CD14-positive monocyte (primary cell): ENCODE measurements at regions not wholly inside any gene's neighbourhood (a gene's known extent, or its start where the extent isn't known, plus 50 kb on each side); places are given as distances from the start of the nearest gene placed in this dataset.

Experiments used
- DNase-seq, 3 donors: peaks; one replicate each; pipeline ENCODE4 v3.0.0-alpha.2; 2011 to 2022
- H2AFZ ChIP-seq: 2 replicates; pipeline ENCODE4 v1.6.0; 2012; ENCODE audit warnings: mild to moderate bottlenecking, low read depth, low read length, inconsistent platforms; ENCODE audit not compliant: insufficient read depth, poor library complexity, severe bottlenecking
- H3K27ac ChIP-seq, 2 donors: 1 replicate in 1 of 2; 2 replicates in 1 of 2; pipeline ENCODE4 v1.5.1; 2012 to 2013; ENCODE audit warnings: low read length in 2 of 2, control low read depth in 1 of 2, inconsistent platforms in 1 of 2, low read depth in 1 of 2, mild to moderate bottlenecking in 1 of 2
- H3K27me3 ChIP-seq, 2 donors: one replicate each; pipeline versions ENCODE4 v1.6.0 to v1.6.1; 2011 to 2013; ENCODE audit warnings: low read length in 2 of 2; ENCODE audit not compliant: control insufficient read depth in 2 of 2, insufficient read depth in 2 of 2
- H3K36me3 ChIP-seq, 2 donors: replicated peaks in 1 of 2; 1 replicate in 1 of 2; 2 replicates in 1 of 2; pipeline versions ENCODE4 v1.5.1 to v1.6.1; 2012 to 2013; ENCODE audit warnings: low read length in 2 of 2, control low read depth in 1 of 2, inconsistent platforms in 1 of 2, mild to moderate bottlenecking in 1 of 2; ENCODE audit not compliant: insufficient read depth in 2 of 2, control insufficient read depth in 1 of 2
- H3K4me1 ChIP-seq, 2 donors: 1 replicate in 1 of 2; 2 replicates in 1 of 2; pipeline versions ENCODE4 v1.5.1 to v1.6.1; 2012 to 2013; ENCODE audit warnings: low read length in 2 of 2, control low read depth in 1 of 2, inconsistent platforms in 1 of 2, mild to moderate bottlenecking in 1 of 2, moderate library complexity in 1 of 2; ENCODE audit not compliant: insufficient read depth in 2 of 2, control insufficient read depth in 1 of 2
- H3K4me2 ChIP-seq: replicated peaks from 2 replicates; pipeline ENCODE3; 2012; ENCODE audit warnings: low read length, moderate library complexity, mild to moderate bottlenecking; ENCODE audit not compliant: poor library complexity, severe bottlenecking; ENCODE audit errors: extremely low read depth
- H3K4me3 ChIP-seq, 3 experiments: fragments of 200-600 bp in 1 of 3; sonication (generic) in 1 of 3; replicated peaks in 1 of 3; 1 replicate in 2 of 3; 2 replicates in 1 of 3; pipeline ENCODE4 v1.5.1; 2011 to 2013; ENCODE audit warnings: low read length in 3 of 3, mild to moderate bottlenecking in 3 of 3, control low read depth in 2 of 3, low read depth in 2 of 3, inconsistent platforms in 1 of 3, moderate library complexity in 1 of 3
- H3K79me2 ChIP-seq: 2 replicates; pipeline ENCODE4 v1.6.0; 2012; ENCODE audit warnings: mild to moderate bottlenecking, control low read depth, inconsistent platforms, low read length, moderate library complexity; ENCODE audit not compliant: insufficient read depth
- H3K9ac ChIP-seq: 2 replicates; pipeline ENCODE4 v1.6.0; 2017; ENCODE audit warnings: low read length, mild to moderate bottlenecking; ENCODE audit not compliant: insufficient read depth, poor library complexity, severe bottlenecking
- H3K9me3 ChIP-seq, 2 donors: replicated peaks in 1 of 2; 1 replicate in 1 of 2; 2 replicates in 1 of 2; pipeline versions ENCODE4 v1.5.1 to v1.6.1; 2012 to 2013; ENCODE audit warnings: low read length in 2 of 2, control low read depth in 1 of 2; ENCODE audit not compliant: control insufficient read depth in 1 of 2, insufficient read depth in 1 of 2
- H4K20me1 ChIP-seq: 2 replicates; pipeline ENCODE4 v1.6.0; 2012; ENCODE audit warnings: mild to moderate bottlenecking, low read length, control low read depth, moderate library complexity; ENCODE audit not compliant: insufficient read depth
- H3K27ac Mint-ChIP-seq, 7 donors: one replicate each; pipeline ENCODE4 v1.8.0; 2020; ENCODE audit warnings: mild to moderate bottlenecking in 7 of 7, mixed read lengths in 7 of 7, moderate library complexity in 6 of 7, inconsistent platforms in 2 of 7
- H3K27me3 Mint-ChIP-seq, 3 donors: one replicate each; pipeline ENCODE4 v1.8.0; 2021 to 2022; ENCODE audit warnings: low read depth in 3 of 3, mild to moderate bottlenecking in 3 of 3, mixed read lengths in 3 of 3, moderate library complexity in 3 of 3, inconsistent platforms in 1 of 3
- H3K36me3 Mint-ChIP-seq, 2 donors: one replicate each; pipeline ENCODE4 v1.8.0; 2020; ENCODE audit warnings: mixed read lengths in 2 of 2, inconsistent platforms in 1 of 2, mild to moderate bottlenecking in 1 of 2
- H3K4me1 Mint-ChIP-seq: one replicate; pipeline ENCODE4 v1.8.0; 2020; ENCODE audit warnings: mild to moderate bottlenecking, mixed read lengths
- H3K4me3 Mint-ChIP-seq, 2 donors: one replicate each; pipeline ENCODE4 v1.8.0; 2020; ENCODE audit warnings: mild to moderate bottlenecking in 2 of 2, mixed read lengths in 2 of 2, moderate library complexity in 1 of 2
- H3K9me3 Mint-ChIP-seq, 7 donors: one replicate each; pipeline ENCODE4 v1.8.0; 2020 to 2022; ENCODE audit warnings: mixed read lengths in 7 of 7, mild to moderate bottlenecking in 6 of 7, moderate library complexity in 6 of 7, inconsistent platforms in 2 of 7
- CTCF ChIP-seq: fragments of 200-600 bp; IDR thresholded peaks from one replicate; pipeline ENCODE4 v1.8.0; 2022; ENCODE audit warnings: antibody characterized with exemption, mild to moderate bottlenecking
- WGBS: methylation state at CpG from one replicate; pipeline ENCODE4 v1.1.5; 2013; ENCODE audit warnings: missing lambda C conversion rate; ENCODE audit not compliant: insufficient coverage; 5-methylcytosine and 5-hydroxymethylcytosine counted together
- intact Hi-C, 2 donors: fragments of 100-400 bp; cut with micrococcal nuclease; formaldehyde crosslinking; loops; one replicate each; pipeline versions ENCODE4 v1.15.0 to v1.15.1; 2023

DNA sequence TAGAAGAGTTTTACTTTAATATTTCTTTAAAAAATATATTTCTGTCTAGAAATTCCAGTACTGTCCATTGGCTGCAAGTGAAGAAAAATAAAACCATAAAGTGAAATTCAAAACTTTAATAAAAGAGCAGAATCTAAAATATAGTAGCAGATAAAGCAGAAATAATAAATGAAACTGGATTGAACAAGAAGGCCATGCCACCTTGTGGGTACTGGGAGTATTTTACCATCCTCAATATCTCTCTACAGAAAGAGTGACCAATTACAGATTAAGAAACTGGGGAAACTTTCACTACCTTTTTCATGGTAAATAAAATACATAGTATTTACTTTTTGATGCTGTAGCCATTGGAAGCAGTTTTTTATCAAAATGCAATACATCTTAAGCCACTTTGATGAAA is 220.5 kb downstream of the BCAT1 start:
- TF ChIP-seq CTCF, result peak; percentile 86
- intact Hi-C loops, result loop anchor here in 1 of 2 donors (10.0 kb wide), 1 partner anchor 164 kb away; no protein-coding TSS in a partner anchor
- Histone ChIP-seq H3K36me3 (no peaks in the 10 kb centered on the region), H3K27me3 (no peaks in the 10 kb centered on the region), H3K27ac (no peak overlapping the region), H3K79me2 (no peaks in the 10 kb centered on the region), H3K4me3 (no peak overlapping the region), H4K20me1 (no peaks in the 10 kb centered on the region), H2AFZ (no peak overlapping the region), H3K4me1 (no peaks in the 10 kb centered on the region), H3K9ac (no peak overlapping the region), H3K4me2 (no peak overlapping the region), H3K9me3 (no peaks in the 10 kb centered on the region)
- Mint-ChIP-seq H3K27me3 (peaks cover 0 to 3% (median 2%) of the 10 kb centered on the region in 3 donors), H3K9me3 (peaks cover 0 to 6% (median 0%) of the 10 kb centered on the region in 7 donors), H3K4me3 (no peak overlapping the region), H3K36me3 (no peaks in the 10 kb centered on the region), H3K4me1 (peaks cover 1% of the 10 kb centered on the region), H3K27ac (no peak overlapping the region)
- DNase-seq, result peak; percentile 18 to 57 (median 42)

GRCh38 chr12:24725616-24726015 is 223.3 kb downstream of the BCAT1 start:
- intact Hi-C loops, result loop anchor here in 1 of 2 donors (10.0 kb wide), 1 partner anchor 161 kb away; no protein-coding TSS in a partner anchor
- Mint-ChIP-seq H3K9me3 (peaks cover 0 to 6% (median 3%) of the 10 kb centered on the region in 7 donors), H3K27me3 (peaks cover 0 to 3% (median 2%) of the 10 kb centered on the region in 3 donors), H3K4me1 (peaks cover 1% of the 10 kb centered on the region), H3K4me3 (no peak overlapping the region), H3K36me3 (no peaks in the 10 kb centered on the region), H3K27ac (no peak overlapping the region)
- Histone ChIP-seq H3K4me1 (no peaks in the 10 kb centered on the region), H3K27ac (no peak overlapping the region), H4K20me1 (no peaks in the 10 kb centered on the region), H3K27me3 (no peaks in the 10 kb centered on the region), H3K4me2 (no peak overlapping the region), H2AFZ (no peak overlapping the region), H3K9ac (no peak overlapping the region), H3K36me3 (no peaks in the 10 kb centered on the region), H3K9me3 (no peaks in the 10 kb centered on the region), H3K4me3 (no peak overlapping the region), H3K79me2 (no peaks in the 10 kb centered on the region)
- DNase-seq, result no peak
- 100% methylated on average over 1 of the region's 1 CpG for WGBS
- TF ChIP-seq CTCF, result no peak
